Adipocyte (in vitro differentiated cells): ENCODE measurements at regions not wholly inside any gene's neighbourhood (a gene's known extent, or its start where the extent isn't known, plus 50 kb on each side); places are given as distances from the start of the nearest gene placed in this dataset.
A peak's percentile ranks its signal among the peaks of the same experiment; 100 is the strongest.

Experiments
- DNase-seq: peaks from one replicate; pipeline ENCODE4 v3.0.0-alpha.2; 2015; ENCODE audit warnings: low read depth
- H3K27me3 ChIP-seq: replicated peaks from 2 replicates; pipeline ENCODE4 v1.7.0; 2013; ENCODE audit warnings: mild to moderate bottlenecking, low read length, moderate library complexity; ENCODE audit not compliant: control insufficient read depth, insufficient read depth
- H3K36me3 ChIP-seq: 2 replicates; pipeline ENCODE4 v1.7.0; 2013; ENCODE audit warnings: low read length, mild to moderate bottlenecking, moderate library complexity; ENCODE audit not compliant: control insufficient read depth, insufficient read depth, severe bottlenecking
- H3K4me1 ChIP-seq: 2 replicates; pipeline ENCODE4 v1.7.0; 2013; ENCODE audit warnings: mild to moderate bottlenecking, low read length, moderate library complexity; ENCODE audit not compliant: control insufficient read depth, insufficient read depth
- H3K4me3 ChIP-seq: 2 replicates; pipeline ENCODE4 v1.7.0; 2013; ENCODE audit warnings: mild to moderate bottlenecking, low read length, moderate library complexity
- H3K9ac ChIP-seq: 2 replicates; pipeline ENCODE4 v1.7.0; 2013; ENCODE audit warnings: mild to moderate bottlenecking, low read length, moderate library complexity
- H3K9me3 ChIP-seq: 2 replicates; pipeline ENCODE4 v1.7.0; 2013; ENCODE audit warnings: mild to moderate bottlenecking, low read length, moderate library complexity; ENCODE audit not compliant: control insufficient read depth

DNA sequence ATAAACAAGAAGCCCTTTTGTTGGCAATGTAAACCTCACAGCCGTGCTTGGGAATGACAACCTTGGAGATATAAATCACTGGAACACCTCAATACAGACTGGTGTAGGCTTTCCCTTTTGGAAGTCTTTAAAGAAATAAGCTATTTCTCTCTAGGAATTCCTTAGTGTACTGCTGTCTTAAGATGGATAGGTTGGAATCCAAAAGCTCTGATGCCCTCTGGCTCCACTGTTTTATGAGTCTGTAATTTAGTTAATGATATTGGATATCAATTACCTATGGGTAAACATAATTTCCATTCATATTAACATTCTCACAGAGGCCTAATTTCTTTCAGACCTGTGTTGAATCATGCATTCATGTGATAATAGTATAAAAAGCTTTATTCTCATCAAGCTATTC lies 435.9 kb upstream of the MPDZ start:
- Histone ChIP-seq H3K4me3 (no peak overlapping the region), H3K36me3 (no peaks in the 10 kb centered on the region), H3K4me1 (peaks cover 32% of the 10 kb centered on the region), H3K27me3 (no peaks in the 10 kb centered on the region), H3K9ac (no peak overlapping the region), H3K9me3 (no peaks in the 10 kb centered on the region)
- DNase-seq: no peak

DNA sequence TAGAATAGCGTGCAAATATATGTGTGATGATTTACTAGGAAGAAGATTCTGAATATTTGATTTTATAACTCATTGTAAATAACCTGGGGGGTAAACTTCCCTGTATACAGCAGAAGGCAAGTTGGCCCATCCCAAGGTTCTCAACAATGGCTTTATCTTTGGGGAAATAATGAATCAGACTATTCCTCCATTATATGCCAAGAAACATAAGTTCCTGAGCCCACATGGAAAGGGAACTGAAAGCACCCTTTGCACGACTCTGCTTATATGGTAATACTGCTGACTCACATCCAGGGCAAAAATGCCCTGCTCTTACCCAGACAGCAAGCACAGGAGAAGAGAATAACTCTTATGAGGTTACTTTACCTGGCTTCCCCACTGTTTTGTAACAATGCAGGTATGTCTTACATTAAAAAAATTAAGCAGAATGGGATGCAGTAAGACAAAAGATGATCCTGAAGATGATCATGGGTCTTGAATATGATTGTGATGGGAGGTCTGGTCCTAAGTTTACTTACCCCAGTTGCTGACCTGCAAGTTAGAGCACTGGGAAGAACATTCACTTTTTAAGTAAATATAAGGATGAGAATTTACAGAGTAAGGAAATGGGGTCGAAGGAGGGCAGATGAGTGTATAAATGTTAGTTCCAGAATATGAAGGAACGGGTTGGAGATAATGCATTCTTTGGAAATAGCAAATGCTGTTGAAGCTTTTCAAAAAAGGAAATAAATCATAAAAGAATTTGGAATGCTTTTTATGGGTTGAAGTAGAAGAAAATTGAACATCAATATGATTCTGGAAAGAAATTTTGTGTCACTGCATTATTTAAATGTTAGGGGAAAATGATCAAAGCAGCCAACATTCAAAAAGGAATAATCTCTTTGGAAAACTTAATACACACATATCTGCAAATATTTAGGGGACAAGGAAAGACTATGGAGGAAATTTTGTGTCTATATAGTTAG lies 428.4 kb upstream of the MPDZ start:
- Histone ChIP-seq H3K9me3 (no peaks in the 10 kb centered on the region), H3K9ac (no peak overlapping the region), H3K4me1 (peaks cover 24% of the 10 kb centered on the region), H3K4me3 (no peak overlapping the region), H3K36me3 (no peaks in the 10 kb centered on the region), H3K27me3 (no peaks in the 10 kb centered on the region)
- DNase-seq: no peak

DNA sequence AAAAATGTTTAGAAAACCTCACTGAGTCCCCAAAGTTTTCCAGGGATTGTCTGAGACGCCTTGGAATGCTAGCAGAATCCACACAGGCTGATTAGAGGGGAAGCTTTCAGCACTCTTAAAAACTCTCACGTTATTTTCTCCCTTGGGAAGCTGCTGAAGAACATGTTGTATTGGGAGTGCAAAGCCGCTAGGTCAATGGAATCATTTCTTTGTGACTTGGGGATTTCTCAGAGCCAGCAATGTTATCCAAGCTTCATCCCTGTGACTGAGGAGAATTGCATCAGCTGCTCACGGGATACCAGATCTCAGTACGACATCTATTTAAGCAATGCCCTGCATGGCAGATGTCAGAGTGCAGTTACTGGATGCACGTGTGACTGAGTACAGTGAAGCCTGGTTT lies 426.4 kb upstream of the MPDZ start:
- Histone ChIP-seq H3K4me3 (peak overlapping the region; percentile 36), H3K4me1 (peaks cover 24% of the 10 kb centered on the region), H3K36me3 (no peaks in the 10 kb centered on the region), H3K9me3 (peaks cover 7% of the 10 kb centered on the region), H3K9ac (peak overlapping the region; percentile 71), H3K27me3 (no peaks in the 10 kb centered on the region)
- DNase-seq: peak; percentile 74

DNA sequence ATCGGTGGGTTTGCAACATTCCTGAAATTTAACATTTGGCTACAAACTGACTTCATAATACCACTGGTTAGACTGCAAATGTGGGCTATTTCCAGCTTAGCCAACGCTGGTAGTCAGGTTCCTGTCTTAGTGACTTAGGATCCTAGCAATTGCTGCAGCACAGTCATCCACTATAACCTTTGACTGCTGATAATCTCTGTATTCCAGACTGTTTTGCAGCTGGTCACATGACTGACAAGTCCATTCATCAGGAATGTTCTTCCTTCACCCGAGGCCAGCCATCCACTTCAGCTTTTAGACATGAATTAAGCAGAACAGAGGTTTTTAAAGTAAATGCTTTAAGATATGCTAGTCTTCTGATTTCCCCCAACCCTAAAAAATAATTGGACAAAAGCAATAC lies 425.9 kb upstream of the MPDZ start:
- no peaks in the 10 kb centered on the region for H3K27me3 ChIP-seq
- peaks cover 24% of the 10 kb centered on the region for H3K4me1 ChIP-seq
- peaks cover 7% of the 10 kb centered on the region for H3K9me3 ChIP-seq
- DNase-seq: no peak
- H3K4me3 ChIP-seq: peak overlapping the region; percentile 36
- H3K36me3 ChIP-seq: no peaks in the 10 kb centered on the region
- H3K9ac ChIP-seq: peak overlapping the region; percentile 71

DNA sequence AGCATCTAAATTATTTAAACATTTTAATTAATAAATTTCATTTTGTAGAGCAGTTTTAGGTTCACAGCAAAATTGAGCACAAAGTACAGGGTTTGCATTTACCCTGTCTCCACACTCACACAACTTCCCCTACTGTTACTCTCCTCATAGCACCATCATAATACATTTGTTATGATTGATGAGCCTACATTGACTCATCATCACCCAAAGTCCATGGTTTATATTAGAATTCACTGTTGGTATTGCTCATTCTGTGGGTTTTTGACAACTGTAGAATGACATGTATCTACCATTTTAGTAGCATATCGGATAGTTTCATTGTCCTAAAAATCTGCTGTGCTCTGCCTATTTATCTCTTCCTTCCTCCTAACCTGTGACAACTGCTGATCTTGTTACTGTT lies 411.1 kb upstream of the MPDZ start:
- Histone ChIP-seq H3K9me3 (peaks cover 8% of the 10 kb centered on the region), H3K4me3 (no peak overlapping the region), H3K36me3 (no peaks in the 10 kb centered on the region), H3K27me3 (no peaks in the 10 kb centered on the region), H3K9ac (no peak overlapping the region), H3K4me1 (peaks cover 5% of the 10 kb centered on the region)
- no peak for DNase-seq

DNA sequence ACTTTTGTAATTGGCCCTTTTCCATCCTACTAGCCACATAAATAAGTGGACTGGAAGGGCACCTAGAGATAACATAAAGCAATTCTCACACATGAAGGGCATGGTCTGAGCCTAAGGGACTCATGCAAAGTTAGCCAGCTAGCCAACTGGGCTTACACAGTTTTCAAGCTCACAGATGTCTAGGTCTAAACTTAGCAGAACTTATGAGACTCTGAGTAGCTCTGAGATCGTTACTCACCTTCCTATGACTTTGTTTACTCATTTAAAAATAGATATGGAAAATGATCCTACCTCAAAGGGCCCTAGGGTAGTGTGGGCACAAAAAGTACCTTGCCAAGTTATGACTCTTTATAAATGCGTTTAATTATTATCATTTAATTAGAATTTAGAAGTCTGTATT lies 410.4 kb upstream of the MPDZ start:
- DNase-seq: no peak
- Histone ChIP-seq H3K9me3 (peaks cover 2% of the 10 kb centered on the region), H3K9ac (no peak overlapping the region), H3K4me1 (peaks cover 10% of the 10 kb centered on the region), H3K4me3 (no peak overlapping the region), H3K27me3 (no peaks in the 10 kb centered on the region), H3K36me3 (no peaks in the 10 kb centered on the region)

DNA sequence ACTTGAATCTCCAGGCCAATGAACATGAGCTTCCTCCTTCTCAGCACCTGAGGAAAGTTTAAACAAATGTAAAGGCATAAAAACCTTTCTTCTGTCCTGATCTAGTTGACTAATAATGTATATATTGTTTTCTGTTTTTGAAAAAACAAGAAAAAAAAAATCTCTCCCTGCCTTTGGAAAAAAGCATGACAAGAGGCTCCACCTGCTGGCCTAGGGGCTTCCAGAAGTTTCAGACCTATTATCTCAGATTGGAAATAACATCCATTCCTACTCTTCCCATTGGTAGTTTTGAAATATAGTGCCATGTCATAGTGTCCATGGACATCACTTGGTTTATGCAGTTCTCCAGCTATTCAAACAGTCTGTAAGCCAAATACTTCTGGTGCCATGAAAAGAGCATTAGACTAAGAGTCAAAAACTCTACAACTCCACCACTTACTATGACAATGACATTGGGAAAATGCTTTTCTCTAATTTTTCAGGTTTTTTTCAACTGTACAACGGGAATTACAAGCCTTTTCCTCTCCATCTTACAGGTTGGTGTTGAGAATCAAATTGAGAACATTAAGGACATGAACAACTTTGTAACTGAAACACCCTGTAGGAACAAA lies 409.6 kb upstream of the MPDZ start:
- Histone ChIP-seq H3K4me3 (no peak overlapping the region), H3K9ac (no peak overlapping the region), H3K9me3 (no peaks in the 10 kb centered on the region), H3K36me3 (no peaks in the 10 kb centered on the region), H3K27me3 (no peaks in the 10 kb centered on the region), H3K4me1 (peaks cover 13% of the 10 kb centered on the region)
- DNase-seq: peak; percentile 33

DNA sequence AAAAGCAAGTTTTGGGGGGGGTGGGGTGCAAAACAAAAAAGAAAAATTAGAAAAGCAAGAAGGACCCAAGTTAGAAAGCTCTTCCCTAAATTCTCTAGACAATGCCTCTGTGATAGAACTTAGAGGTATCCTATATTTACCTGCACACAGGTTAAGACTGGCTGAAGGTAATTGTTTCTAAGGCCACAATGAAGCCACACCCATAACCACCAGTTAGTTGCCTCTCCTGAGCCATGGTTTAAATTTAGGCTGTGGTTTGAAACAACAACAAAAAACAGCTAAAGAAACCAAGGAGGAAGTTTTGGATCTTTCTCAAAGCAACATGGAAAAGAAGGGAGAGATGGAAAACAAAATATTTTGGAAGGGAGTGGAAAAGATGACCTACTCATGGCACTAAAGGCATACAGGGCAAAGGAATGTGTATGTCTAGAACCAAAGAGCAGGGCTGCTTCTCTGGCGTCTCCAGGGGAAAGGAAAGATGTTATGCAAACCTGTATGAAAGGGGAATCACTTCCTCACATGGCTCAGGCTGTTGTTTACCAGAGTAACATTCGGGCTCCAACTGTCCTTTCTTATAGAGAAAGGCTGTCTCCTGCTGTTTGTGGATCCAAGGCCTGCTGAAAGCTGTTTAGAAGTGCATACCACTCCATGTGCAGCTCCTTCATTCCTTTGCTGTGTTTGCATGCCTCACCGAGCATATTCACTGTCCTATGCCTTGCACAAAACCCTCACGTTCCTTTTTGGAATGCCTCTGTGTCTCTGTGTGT lies 408.9 kb upstream of the MPDZ start:
- H3K4me3 ChIP-seq: no peak overlapping the region
- H3K36me3 ChIP-seq: no peaks in the 10 kb centered on the region
- H3K9me3 ChIP-seq: no peaks in the 10 kb centered on the region
- no peak for DNase-seq
- H3K27me3 ChIP-seq: no peaks in the 10 kb centered on the region
- no peak overlapping the region for H3K9ac ChIP-seq
- peaks cover 13% of the 10 kb centered on the region for H3K4me1 ChIP-seq

DNA sequence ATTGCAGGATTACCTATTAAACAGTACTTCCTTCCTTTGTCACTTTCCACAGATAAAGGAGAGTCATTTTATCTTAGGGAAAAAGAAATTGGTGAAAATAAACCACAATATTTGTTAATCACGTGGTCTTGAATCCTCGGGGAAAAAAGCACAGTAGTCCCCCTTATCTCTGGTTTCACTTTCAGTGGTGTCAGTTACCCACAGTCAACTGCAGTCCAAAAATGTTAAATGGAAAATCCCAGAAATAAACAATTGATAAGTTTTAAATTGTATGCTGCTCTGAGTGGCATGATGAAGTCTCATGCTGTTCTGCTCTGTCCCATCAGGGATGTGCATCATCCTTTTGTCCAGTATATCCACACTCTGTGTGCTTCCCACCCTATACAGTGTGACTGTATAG lies 405.2 kb upstream of the MPDZ start:
- no peak for DNase-seq
- peaks cover 10% of the 10 kb centered on the region for H3K9me3 ChIP-seq
- H3K36me3 ChIP-seq: no peaks in the 10 kb centered on the region
- H3K9ac ChIP-seq: no peak overlapping the region
- H3K27me3 ChIP-seq: no peaks in the 10 kb centered on the region
- H3K4me1 ChIP-seq: peaks cover 16% of the 10 kb centered on the region
- no peak overlapping the region for H3K4me3 ChIP-seq

DNA sequence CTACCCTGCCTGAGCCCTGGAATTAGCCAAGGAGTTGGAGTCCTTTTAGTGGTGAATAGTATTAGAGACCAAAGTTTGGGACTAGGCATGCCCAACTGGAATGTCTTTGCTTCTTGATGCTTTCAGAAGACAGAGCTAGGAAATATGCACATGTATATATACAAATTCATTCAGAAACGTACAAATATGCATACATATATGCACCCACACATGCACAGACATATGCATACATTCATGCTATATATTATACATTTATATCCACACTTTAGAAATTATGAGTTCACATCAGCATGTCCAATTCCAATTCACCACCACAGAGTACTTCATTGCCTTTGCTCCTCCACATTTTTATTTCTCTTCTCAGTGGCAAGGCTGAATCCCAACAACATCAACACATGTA lies 398.3 kb upstream of the MPDZ start:
- Histone ChIP-seq H3K9me3 (peaks cover 10% of the 10 kb centered on the region), H3K4me3 (no peak overlapping the region), H3K36me3 (no peaks in the 10 kb centered on the region), H3K27me3 (no peaks in the 10 kb centered on the region), H3K9ac (no peak overlapping the region), H3K4me1 (peaks cover 6% of the 10 kb centered on the region)
- DNase-seq: no peak

DNA sequence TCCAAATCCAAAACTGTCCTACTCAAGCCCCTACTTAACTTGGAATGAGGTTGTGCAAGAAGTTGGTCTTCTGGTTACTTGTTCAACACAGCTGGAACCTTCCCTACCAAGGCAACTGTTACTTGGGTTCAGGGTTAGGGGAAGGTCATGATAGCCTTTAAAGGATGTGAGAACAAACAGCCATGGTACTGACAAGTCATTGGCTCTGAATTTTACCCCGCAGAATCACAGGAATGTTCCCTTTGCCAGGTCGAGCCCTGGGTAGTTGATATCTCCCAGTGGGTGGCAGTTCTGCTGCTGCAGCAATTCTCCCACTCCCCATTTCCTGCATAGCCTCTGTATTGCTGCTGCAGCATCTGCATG lies 396.1 kb upstream of the MPDZ start:
- Histone ChIP-seq H3K4me3 (no peak overlapping the region), H3K9me3 (peaks cover 8% of the 10 kb centered on the region), H3K27me3 (no peaks in the 10 kb centered on the region), H3K9ac (no peak overlapping the region), H3K36me3 (no peaks in the 10 kb centered on the region), H3K4me1 (no peaks in the 10 kb centered on the region)
- DNase-seq: no peak
